HG03432 (cell line): ENCODE measurements at regions not wholly inside any gene's neighbourhood (a gene's known extent, or its start where the extent isn't known, plus 50 kb on each side); places are given as distances from the start of the nearest gene placed in this dataset.
A peak's percentile ranks its signal among the peaks of the same experiment; 100 is the strongest.
"Not testable (repeated sequence)": the region's sequence is repeated elsewhere in the genome, so short reads cannot be mapped to it uniquely, and the experiment has no call there.

ENCODE experiments used
- ATAC-seq: cut with Tn5 transposase; IDR thresholded peaks from one replicate; pipeline ENCODE4 v1.9.1; 2021; ENCODE audit warnings: mild to moderate bottlenecking, moderate library complexity; ENCODE audit not compliant: unreplicated experiment

- no peak for ATAC-seq
Observed at GRCh38 chr1:170369417-170369816, 162.5 kb upstream of the GORAB start.

- ATAC-seq, result no peak
Observed at GRCh38 chr1:170370087-170370486, 161.9 kb upstream of the GORAB start.

GRCh38 chr1:170375082-170375723 lies 156.8 kb upstream of the GORAB start:
- ATAC-seq, result no peak

- ATAC-seq, result peak; percentile 21
Observed at GRCh38 chr1:170376801-170377385, 155.1 kb upstream of the GORAB start.

- peak; percentile 64 for ATAC-seq
Observed at GRCh38 chr1:170377440-170377839, 154.5 kb upstream of the GORAB start.

- ATAC-seq, result no peak
Observed at GRCh38 chr1:170377896-170378634, 153.9 kb upstream of the GORAB start.

GRCh38 chr1:170385750-170386149 lies 146.2 kb upstream of the GORAB start:
- no peak for ATAC-seq

- ATAC-seq, result no peak
Observed at GRCh38 chr1:170388489-170388888, 143.5 kb upstream of the GORAB start.

- no peak for ATAC-seq
Observed at GRCh38 chr1:170395149-170395548, 136.8 kb upstream of the GORAB start.

GRCh38 chr1:170397061-170397460 lies 134.9 kb upstream of the GORAB start:
- no peak for ATAC-seq

- no peak for ATAC-seq
Observed at GRCh38 chr1:170402476-170403311, 129.3 kb upstream of the GORAB start.

- no peak for ATAC-seq
Observed at GRCh38 chr1:170407138-170407537, 124.8 kb upstream of the GORAB start.

GRCh38 chr1:170407581-170407980 lies 124.4 kb upstream of the GORAB start:
- ATAC-seq, result no peak

- ATAC-seq, result no peak
Observed at GRCh38 chr1:170410401-170411166, 121.4 kb upstream of the GORAB start.

GRCh38 chr1:170414989-170415709 lies 116.8 kb upstream of the GORAB start:
- no peak for ATAC-seq

GRCh38 chr1:170415710-170416372 lies 116.1 kb upstream of the GORAB start:
- ATAC-seq, result no peak

- no peak for ATAC-seq
Observed at GRCh38 chr1:170424346-170424745, 107.6 kb upstream of the GORAB start.

- no peak for ATAC-seq
Observed at GRCh38 chr1:170426596-170426995, 105.4 kb upstream of the GORAB start.

GRCh38 chr1:170427002-170427401 lies 105.0 kb upstream of the GORAB start:
- ATAC-seq, result not testable (repeated sequence)
